Choroid plexus epithelial cell (primary cell): ENCODE measurements at regions not wholly inside any gene's neighbourhood (a gene's known extent, or its start where the extent isn't known, plus 50 kb on each side); places are given as distances from the start of the nearest gene placed in this dataset.

ENCODE experiments used
- DNase-seq: peaks from one replicate; pipeline ENCODE4 v3.0.0-alpha.2; 2010; ENCODE audit warnings: low read depth
- H3K4me3 ChIP-seq: 2 replicates; pipeline ENCODE4 v1.5.1; 2011; ENCODE audit warnings: low read depth, mild to moderate bottlenecking, control low read depth, low read length, moderate library complexity
- TF ChIP-seq, protein P1 (sequence below): conservative IDR thresholded peaks from 2 replicates; pipeline ENCODE4 v1.5.1; 2011; ENCODE audit warnings: low read depth, mild to moderate bottlenecking, control low read depth, inconsistent platforms, low read length, moderate library complexity

DNA sequence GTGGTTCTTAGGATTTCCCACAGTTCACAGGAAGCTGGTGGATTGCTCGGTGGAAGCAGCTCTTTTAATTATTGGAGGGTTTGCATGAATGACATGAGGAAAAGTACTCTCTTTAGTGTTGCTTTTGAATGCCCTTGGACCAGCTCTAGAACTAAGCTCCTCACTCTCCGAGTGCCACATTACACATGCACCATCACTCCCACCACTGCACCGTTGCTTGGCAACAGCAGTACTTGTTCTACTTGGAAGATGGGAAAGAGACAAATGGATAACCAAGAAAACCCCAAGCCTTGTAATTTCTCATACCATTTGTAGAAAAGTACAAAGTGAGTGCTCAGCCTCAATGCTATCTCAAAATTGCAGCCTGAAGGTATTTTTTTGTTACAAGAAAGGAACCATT, 620.2 kb upstream of the BOD1L1 start:
- TF ChIP-seq, protein P1, sequence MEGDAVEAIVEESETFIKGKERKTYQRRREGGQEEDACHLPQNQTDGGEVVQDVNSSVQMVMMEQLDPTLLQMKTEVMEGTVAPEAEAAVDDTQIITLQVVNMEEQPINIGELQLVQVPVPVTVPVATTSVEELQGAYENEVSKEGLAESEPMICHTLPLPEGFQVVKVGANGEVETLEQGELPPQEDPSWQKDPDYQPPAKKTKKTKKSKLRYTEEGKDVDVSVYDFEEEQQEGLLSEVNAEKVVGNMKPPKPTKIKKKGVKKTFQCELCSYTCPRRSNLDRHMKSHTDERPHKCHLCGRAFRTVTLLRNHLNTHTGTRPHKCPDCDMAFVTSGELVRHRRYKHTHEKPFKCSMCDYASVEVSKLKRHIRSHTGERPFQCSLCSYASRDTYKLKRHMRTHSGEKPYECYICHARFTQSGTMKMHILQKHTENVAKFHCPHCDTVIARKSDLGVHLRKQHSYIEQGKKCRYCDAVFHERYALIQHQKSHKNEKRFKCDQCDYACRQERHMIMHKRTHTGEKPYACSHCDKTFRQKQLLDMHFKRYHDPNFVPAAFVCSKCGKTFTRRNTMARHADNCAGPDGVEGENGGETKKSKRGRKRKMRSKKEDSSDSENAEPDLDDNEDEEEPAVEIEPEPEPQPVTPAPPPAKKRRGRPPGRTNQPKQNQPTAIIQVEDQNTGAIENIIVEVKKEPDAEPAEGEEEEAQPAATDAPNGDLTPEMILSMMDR: no peak
- DNase-seq: no peak

DNA sequence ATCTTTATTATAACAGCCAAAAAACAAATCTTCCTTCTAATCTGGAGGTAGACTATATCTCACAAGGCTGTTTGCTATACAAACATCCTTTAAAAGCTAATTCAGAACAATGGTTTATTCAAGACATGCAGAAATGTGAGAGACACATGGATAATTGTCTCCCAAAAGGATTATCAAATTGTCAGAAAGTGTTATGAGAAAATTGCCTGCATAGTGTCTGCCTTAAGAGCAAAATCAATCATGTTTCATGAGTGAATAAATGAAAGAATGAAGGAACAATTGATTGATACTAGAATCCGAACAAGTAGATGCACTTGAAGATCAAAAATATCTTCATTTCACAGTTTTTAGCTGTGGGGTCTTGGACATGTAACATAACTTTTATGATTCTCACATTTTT, 621.7 kb upstream of the BOD1L1 start:
- H3K4me3 ChIP-seq: no peak overlapping the region
- TF ChIP-seq, protein P1: no peak
- DNase-seq: no peak

More for the DNA sequence above, 620.2 kb upstream of the BOD1L1 start:
- H3K4me3 ChIP-seq: no peak overlapping the region

DNA sequence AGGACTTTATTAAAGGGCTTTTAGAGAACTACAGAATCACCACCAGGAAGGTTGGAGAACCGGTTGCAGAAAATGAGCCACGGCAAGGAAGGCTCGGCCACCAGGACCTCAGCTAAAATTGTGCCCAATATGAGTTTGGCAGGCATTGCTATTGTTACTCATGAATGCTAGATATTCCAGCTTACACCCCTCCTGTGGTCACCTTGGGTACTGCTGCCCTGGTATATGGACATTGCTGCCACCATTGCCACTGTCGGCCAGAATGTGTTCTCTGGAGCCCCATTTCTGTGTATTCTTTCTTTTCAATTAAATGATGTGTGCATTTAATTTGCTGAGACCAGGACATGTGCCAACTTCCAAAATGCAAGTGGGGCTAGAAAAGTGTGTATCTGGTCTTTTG, 626.7 kb upstream of the BOD1L1 start:
- H3K4me3 ChIP-seq: no peak overlapping the region
- TF ChIP-seq, protein P1: peak; percentile 78
- DNase-seq: peak; percentile 52

DNA sequence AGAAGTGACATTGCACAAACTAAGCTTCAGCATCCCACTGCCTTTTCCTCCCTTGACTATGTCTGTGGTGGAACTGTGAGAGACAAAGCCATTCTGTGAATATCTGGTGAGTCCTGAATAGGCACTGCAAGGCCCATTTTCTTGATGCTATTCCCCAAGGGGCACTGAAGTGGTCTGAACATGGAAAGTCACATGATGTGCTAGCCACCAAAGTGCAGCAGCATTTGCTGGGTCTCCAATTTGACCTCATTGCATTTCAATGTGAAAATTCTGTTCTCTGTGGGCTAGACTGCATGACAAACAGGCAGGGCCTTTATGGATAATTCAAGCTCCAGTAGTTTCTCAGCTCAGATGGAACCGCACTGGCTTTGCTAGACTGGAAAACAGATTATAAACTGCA, 627.4 kb upstream of the BOD1L1 start:
- DNase-seq: no peak
- no peak overlapping the region for H3K4me3 ChIP-seq
- TF ChIP-seq, protein P1: no peak

DNA sequence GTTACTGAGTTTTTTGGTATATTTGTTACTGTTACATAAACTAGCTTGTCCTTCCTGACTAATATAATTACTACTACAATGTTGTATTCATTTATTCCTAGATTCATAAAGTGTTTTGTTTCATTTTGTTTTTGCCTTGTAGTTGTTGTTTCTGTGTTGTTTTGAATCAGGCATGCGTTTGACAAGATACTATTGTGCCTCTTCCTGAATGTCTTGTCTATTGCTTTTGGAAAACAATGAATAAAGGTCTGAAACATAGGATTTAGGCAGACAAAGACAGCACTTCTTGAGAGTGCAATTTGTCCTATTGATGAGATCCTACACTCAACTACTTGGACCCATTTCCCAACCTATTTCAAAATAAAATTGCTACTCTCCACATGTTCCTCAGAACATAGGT, 630.4 kb upstream of the BOD1L1 start:
- DNase-seq: no peak
- H3K4me3 ChIP-seq: no peak overlapping the region
- TF ChIP-seq, protein P1: no peak

DNA sequence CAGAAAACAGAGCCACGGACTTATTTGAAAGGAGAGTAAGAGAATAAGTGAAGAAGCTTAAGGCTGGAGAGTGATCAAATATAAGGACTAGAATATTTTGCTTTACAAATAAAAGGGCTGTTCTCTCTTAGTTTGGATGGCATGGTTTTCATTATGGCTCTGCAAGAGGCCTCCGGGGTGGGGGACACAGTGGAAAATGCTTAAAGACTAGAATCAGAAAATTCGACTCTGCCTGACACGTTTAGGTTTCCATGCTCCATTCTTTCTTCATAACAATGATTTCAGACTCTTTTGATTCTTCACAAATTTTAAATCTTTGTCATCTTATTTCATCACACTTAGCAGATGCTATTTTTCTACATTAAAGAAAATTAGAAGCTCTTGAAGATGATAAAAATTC, 632.4 kb upstream of the BOD1L1 start:
- TF ChIP-seq, protein P1: no peak
- no peak for DNase-seq
- no peak overlapping the region for H3K4me3 ChIP-seq

DNA sequence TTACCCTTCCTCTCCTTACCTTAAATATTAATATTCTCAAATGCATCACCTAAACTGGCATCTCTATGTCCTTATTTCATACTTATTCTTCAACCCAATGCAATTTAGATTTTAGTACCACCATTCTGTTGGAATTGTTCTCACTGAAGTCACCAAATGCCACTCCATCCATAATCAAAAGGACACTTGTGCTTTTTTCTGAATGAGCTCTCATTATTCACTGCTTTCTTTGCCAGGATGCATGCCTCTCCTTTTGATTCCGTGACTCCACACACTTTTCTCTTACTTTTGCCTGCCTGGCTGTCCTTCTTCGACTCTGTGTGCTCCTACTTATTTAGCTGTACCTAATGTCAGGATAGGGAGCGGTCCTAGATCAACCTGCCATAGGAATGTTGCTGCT, 633.1 kb upstream of the BOD1L1 start:
- no peak overlapping the region for H3K4me3 ChIP-seq
- no peak for DNase-seq
- TF ChIP-seq, protein P1: no peak
